ENCODE measurements at regions not wholly inside any gene's neighbourhood (a gene's known extent, or its start where the extent isn't known, plus 50 kb on each side); places are given as distances from the start of the nearest gene placed in this dataset.

GRCh38 chr10:62912086-62912485 is 95.9 kb upstream of the EGR2 start:
- no peak for TF ChIP-seq EZH2 (optimal IDR thresholded peaks at IDR 0.05; ENCODE audit: low read depth, low read length)
- no peak for TF ChIP-seq CTCF (IDR thresholded peaks at IDR 0.05; ENCODE audit: low read length)
- no peak for TF ChIP-seq EZH2phosphoT487 (IDR thresholded peaks at IDR 0.05; ENCODE audit: low read length)
